A673 (cell line): ENCODE measurements at regions not wholly inside any gene's neighbourhood (a gene's known extent, or its start where the extent isn't known, plus 50 kb on each side); places are given as distances from the start of the nearest gene placed in this dataset.

Source experiments
- EZH2 ChIP-seq: fragments of 200-600 bp; sonication (generic); IDR thresholded peaks from 2 replicates; pipeline ENCODE4 v1.6.1; 2017; ENCODE audit warnings: borderline replicate concordance, low read depth, mild to moderate bottlenecking, mixed read lengths, antibody characterized with exemption, low read length; ENCODE audit not compliant: poor library complexity, severe bottlenecking
- TF ChIP-seq, protein P1 (sequence below): fragments of 300-800, 200-600 bp; sonication (generic); conservative IDR thresholded peaks from 2 replicates; pipeline ENCODE4 v1.5.1; 2017; ENCODE audit warnings: low read depth, mild to moderate bottlenecking, antibody characterized with exemption, low read length, moderate library complexity, mixed read lengths

DNA sequence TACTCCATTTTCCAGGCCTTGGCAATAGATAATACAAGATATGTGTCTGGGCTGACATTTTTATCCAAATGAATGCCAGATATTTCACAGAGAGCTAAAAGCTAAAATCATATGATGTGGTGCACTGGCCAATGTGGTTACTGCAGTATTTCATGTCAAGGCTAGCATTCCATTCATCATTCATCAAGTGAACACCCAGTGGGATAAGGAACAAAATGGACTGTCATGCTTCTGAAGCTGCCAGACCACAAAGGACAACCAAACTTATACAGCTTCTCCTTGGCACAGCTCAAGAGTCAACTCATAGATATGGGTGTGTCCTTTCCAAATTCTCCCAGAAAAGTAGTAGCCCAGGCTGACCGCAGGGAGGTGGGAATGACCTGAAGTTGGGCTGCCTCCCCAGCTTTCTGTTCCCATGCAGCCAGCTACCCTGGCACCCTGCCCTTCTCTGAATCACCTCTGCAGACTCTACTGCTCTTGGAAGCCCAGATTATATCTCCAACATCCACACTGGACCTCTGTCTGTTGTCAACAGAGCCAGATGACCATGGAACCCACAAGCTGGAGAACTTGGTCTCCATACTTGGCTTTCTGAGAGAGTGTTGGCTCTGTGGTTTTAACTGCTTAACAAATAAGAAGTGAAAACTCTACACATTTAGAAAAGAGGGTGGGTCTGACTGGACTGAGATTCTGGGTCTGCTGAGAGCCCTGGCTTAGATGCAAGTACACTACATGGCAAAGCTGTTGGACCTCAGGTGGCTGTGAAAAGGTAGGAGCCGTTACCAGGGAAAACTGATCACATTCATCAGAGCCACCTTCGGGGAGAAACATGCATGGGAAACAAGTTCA, 122.8 kb downstream of the ALDH8A1 start:
- no peak for TF ChIP-seq EZH2
- TF ChIP-seq, protein P1, sequence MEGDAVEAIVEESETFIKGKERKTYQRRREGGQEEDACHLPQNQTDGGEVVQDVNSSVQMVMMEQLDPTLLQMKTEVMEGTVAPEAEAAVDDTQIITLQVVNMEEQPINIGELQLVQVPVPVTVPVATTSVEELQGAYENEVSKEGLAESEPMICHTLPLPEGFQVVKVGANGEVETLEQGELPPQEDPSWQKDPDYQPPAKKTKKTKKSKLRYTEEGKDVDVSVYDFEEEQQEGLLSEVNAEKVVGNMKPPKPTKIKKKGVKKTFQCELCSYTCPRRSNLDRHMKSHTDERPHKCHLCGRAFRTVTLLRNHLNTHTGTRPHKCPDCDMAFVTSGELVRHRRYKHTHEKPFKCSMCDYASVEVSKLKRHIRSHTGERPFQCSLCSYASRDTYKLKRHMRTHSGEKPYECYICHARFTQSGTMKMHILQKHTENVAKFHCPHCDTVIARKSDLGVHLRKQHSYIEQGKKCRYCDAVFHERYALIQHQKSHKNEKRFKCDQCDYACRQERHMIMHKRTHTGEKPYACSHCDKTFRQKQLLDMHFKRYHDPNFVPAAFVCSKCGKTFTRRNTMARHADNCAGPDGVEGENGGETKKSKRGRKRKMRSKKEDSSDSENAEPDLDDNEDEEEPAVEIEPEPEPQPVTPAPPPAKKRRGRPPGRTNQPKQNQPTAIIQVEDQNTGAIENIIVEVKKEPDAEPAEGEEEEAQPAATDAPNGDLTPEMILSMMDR = no peak
